ENCODE measurements at regions not wholly inside any gene's neighbourhood (a gene's known extent, or its start where the extent isn't known, plus 50 kb on each side); places are given as distances from the start of the nearest gene placed in this dataset.
"Not testable (repeated sequence)": the region's sequence is repeated elsewhere in the genome, so short reads cannot be mapped to it uniquely, and the experiment has no call there.

DNA sequence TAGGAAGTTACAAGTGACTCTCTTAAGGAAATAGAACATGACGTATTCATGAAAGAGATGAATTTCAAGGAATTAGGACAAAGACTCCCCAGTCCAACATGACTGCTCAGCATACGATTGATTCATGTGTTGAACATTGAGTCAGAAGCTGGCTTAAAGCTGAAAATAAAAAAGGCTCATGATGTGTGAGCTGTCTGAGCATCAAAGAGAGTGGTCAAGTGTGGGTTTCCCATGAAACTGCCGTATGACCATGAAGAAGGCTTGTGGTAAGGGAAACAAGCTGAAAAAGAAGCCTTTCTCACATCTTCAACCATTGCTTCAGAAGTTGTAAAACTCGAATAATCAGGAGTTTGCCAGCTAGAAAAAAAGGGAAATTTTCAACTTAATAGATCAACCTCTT is 201.9 kb upstream of the APCDD1 start:
- ATAC-seq (ENCODE audit: low read depth in 2 of 2), result no peak
- H3K36me3 ChIP-seq (ENCODE audit: control insufficient read depth, insufficient read depth, low read length), result no peaks in the 10 kb centered on the region
- Mint-ChIP-seq H3K27ac (no peak overlapping the region), H3K4me1 (no peaks in the 10 kb centered on the region), H3K9me3 (peaks cover 0 to 6% (median 4%) of the 10 kb centered on the region in 7 donors), H3K36me3 (no peaks in the 10 kb centered on the region), H3K27me3 (no peaks in the 10 kb centered on the region), H3K4me3 (no peak overlapping the region)
- DNase-seq, result no peak
- no peaks in the 10 kb centered on the region for H3K27me3 ChIP-seq (ENCODE audit: control insufficient read depth, insufficient read depth, low read length)
- no peak overlapping the region for H3K4me3 ChIP-seq (ENCODE audit: low read depth, low read length)
- no peaks in the 10 kb centered on the region for H3K4me1 ChIP-seq (ENCODE audit: control insufficient read depth, insufficient read depth, low read length, poor library complexity, severe bottlenecking)
- no peaks in the 10 kb centered on the region for H3K9me3 ChIP-seq (ENCODE audit: control insufficient read depth in 2 of 2, low read length in 2 of 2)
- H3K27ac ChIP-seq (ENCODE audit: insufficient read depth, low read length, poor library complexity, severe bottlenecking), result no peak overlapping the region

DNA sequence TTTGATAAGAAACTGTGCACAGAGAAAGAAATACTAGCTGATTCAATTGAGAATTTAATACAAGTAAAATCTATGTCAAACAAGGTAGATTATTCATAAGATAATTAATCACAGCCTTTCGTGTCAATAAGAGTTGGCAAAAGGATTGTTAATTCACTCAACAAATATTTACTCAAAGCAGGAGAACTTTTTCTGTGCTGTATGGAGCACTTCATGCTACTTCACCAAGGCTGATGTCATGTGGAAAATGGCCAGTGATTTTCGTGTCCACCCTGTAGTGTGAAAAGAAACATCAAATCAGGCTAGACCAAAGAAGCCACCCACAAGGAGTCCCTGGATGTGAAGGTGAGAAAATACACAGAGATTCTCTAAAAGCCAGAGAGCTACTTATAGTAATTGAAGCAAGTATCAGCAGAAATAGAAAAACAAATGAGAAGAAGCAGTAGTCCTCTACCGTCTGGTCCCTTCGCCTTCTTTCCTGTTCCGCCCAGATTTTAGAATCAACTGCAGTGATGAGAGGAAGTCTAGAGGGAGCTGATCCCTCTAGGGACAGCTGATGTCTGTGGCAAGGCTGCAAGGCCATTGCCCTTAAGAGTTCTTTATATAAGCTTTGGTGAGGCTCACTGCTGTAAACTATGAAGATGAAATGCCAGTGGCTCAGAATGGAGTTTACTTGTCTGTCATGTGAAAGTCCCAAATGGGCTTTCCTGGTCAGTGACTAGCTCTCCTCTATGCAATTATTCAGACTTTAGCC is 201.3 kb upstream of the APCDD1 start:
- Mint-ChIP-seq H3K4me3 (no peak overlapping the region), H3K36me3 (no peaks in the 10 kb centered on the region), H3K4me1 (no peaks in the 10 kb centered on the region), H3K27me3 (no peaks in the 10 kb centered on the region), H3K9me3 (peaks cover 0 to 8% (median 4%) of the 10 kb centered on the region in 7 donors), H3K27ac (no peak overlapping the region)
- Histone ChIP-seq H3K36me3 (ENCODE audit: control insufficient read depth, insufficient read depth, low read length) (no peaks in the 10 kb centered on the region), H3K27ac (ENCODE audit: insufficient read depth, low read length, poor library complexity, severe bottlenecking) (no peak overlapping the region), H3K4me1 (ENCODE audit: control insufficient read depth, insufficient read depth, low read length, poor library complexity, severe bottlenecking) (no peaks in the 10 kb centered on the region), H3K4me3 (ENCODE audit: low read depth, low read length) (no peak overlapping the region), H3K9me3 (ENCODE audit: control insufficient read depth in 2 of 2, low read length in 2 of 2) (no peaks in the 10 kb centered on the region), H3K27me3 (ENCODE audit: control insufficient read depth, insufficient read depth, low read length) (no peaks in the 10 kb centered on the region)
- ATAC-seq (ENCODE audit: low read depth in 2 of 2) (no peak), DNase-seq (no peak)

DNA sequence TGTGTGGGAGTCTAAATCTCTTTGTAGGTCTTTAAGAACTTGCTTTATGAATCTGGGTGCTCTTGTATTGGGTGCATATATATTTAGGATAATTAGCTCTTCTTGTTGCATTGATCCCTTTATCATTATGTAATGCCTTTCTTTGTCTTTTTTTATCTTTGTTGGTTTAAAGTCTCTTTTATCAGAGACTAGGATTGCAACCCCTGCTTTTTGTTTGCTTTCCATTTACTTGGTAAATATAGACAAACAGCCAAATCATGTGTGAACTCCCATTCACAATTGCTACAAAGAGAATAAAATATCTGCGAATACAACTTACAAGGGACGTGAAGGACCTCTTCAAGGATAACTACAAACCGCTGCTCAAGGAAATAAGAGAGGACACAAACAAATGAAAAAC is 198.2 kb upstream of the APCDD1 start:
- H3K36me3 Mint-ChIP-seq; H3K27me3 ChIP-seq (ENCODE audit: control insufficient read depth, insufficient read depth, low read length); H3K36me3 ChIP-seq (ENCODE audit: control insufficient read depth, insufficient read depth, low read length); H3K4me1 Mint-ChIP-seq; H3K27me3 Mint-ChIP-seq; H3K4me3 ChIP-seq (ENCODE audit: low read depth, low read length); H3K9me3 Mint-ChIP-seq; H3K4me3 Mint-ChIP-seq; H3K27ac ChIP-seq (ENCODE audit: insufficient read depth, low read length, poor library complexity, severe bottlenecking); H3K27ac Mint-ChIP-seq; H3K4me1 ChIP-seq (ENCODE audit: control insufficient read depth, insufficient read depth, low read length, poor library complexity, severe bottlenecking); H3K9me3 ChIP-seq (ENCODE audit: control insufficient read depth in 2 of 2, low read length in 2 of 2); DNase-seq; ATAC-seq (ENCODE audit: low read depth in 2 of 2): not testable (repeated sequence)

DNA sequence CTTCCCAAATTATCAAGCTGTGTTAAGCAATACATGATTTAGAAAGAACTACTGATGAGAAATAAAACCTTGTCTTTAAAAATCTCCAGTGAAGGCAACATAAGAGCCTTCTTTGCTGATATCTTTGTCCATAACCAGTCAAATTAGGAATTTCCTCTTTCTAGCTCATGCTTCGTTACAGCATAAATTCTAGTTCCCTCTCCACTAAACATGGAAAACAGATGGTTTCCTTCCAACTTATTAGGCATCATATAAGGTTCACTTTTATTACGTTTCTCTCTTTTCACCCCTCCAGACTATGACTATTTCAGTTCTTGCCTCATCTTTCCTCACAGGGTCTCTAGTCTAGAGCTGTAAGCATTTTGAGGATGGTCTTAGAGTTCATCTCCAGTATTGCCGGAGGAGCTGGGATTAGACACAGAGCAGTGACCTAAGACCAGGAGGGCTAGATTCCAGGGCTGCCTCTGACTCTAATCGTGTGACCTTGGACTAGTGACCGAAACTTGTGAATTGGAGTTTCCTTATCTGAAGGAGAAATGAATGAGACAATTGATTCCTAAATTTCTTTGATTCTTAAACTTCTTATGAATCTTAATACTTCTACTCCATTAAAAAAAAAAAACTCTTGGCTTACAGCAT is 195.5 kb upstream of the APCDD1 start:
- no peak overlapping the region for H3K27ac Mint-ChIP-seq

DNA sequence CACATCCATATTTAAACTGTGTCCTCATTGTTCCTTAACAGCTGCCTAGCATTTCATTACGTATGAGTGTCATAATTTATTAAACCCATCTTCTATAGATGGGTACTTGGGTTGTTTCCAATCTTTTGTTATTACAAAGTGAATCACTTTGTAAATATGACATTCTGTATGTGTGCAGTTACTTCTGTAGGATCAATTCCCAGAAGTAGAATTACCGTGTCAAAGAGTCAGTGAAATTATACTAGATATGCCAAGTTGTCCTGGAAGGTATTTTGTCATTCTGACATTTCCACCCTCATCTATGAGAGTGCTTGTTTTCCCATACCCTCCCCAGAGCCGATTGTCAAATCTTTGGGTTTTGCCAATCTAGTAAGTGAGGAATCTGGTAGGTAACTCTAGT is 194.5 kb upstream of the APCDD1 start:
- ATAC-seq (ENCODE audit: low read depth in 2 of 2), result no peak
- no peaks in the 10 kb centered on the region for H3K4me1 ChIP-seq (ENCODE audit: control insufficient read depth, insufficient read depth, low read length, poor library complexity, severe bottlenecking)

More for the DNA sequence above, 195.5 kb upstream of the APCDD1 start:
- Mint-ChIP-seq H3K36me3 (no peaks in the 10 kb centered on the region), H3K9me3 (peaks cover 0 to 8% (median 3%) of the 10 kb centered on the region in 7 donors), H3K27me3 (no peaks in the 10 kb centered on the region), H3K4me1 (no peaks in the 10 kb centered on the region), H3K4me3 (no peak overlapping the region)
- H3K27ac ChIP-seq (ENCODE audit: insufficient read depth, low read length, poor library complexity, severe bottlenecking), result no peak overlapping the region
- no peaks in the 10 kb centered on the region for H3K27me3 ChIP-seq (ENCODE audit: control insufficient read depth, insufficient read depth, low read length)
- ATAC-seq (ENCODE audit: low read depth in 2 of 2) (no peak), DNase-seq (no peak)
- H3K9me3 ChIP-seq (ENCODE audit: control insufficient read depth in 2 of 2, low read length in 2 of 2), result no peaks in the 10 kb centered on the region
- no peaks in the 10 kb centered on the region for H3K36me3 ChIP-seq (ENCODE audit: control insufficient read depth, insufficient read depth, low read length)
- H3K4me1 ChIP-seq (ENCODE audit: control insufficient read depth, insufficient read depth, low read length, poor library complexity, severe bottlenecking), result no peaks in the 10 kb centered on the region
- H3K4me3 ChIP-seq (ENCODE audit: low read depth, low read length), result no peak overlapping the region

DNA sequence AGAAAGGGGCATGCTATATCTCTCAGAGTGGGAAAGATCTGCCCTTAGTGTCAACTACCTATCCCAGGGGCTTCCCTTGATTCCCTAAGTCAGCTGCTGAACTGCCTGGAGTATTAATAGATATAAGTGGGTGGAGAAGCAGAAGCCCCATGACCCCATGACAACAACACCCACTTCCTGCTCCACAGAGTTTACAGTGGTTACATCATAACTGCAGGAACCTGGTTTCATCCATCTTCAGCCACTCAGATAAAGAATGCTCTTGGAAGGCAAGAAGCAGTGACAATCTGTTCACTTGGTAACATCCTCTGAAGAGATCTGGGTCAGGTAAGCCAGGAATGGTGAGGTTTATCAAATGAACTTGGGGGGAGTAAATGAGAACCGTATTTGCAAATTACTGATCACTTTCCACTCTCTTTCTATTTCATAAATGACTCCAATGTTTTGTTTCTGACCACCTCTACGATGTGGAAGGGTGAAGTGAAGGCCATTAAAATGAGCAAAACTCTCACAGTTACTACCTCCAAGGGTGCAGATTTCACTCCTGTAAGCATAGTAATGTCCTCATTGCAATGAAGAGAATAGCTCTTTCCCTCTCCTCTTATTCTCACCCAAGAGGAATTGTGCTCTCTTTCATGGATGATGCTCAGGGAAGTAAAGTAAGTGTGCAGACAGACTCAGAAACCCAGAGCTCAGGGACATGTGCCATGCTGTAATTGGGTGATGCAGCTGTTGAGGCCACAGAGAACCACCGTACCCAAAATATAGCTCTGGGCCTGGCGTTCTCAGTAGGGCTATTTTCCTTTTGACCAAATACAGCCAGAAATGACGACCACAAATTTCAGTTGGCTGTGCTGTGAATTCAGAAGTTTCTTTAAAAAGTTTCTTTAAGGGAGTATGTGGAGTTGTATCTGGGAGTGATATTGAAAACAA is 192.8 kb upstream of the APCDD1 start:
- Histone ChIP-seq H3K4me3 (ENCODE audit: low read depth, low read length) (no peak overlapping the region), H3K27ac (ENCODE audit: insufficient read depth, low read length, poor library complexity, severe bottlenecking) (no peak overlapping the region), H3K27me3 (ENCODE audit: control insufficient read depth, insufficient read depth, low read length) (no peaks in the 10 kb centered on the region), H3K9me3 (ENCODE audit: control insufficient read depth in 2 of 2, low read length in 2 of 2) (no peaks in the 10 kb centered on the region), H3K4me1 (ENCODE audit: control insufficient read depth, insufficient read depth, low read length, poor library complexity, severe bottlenecking) (no peaks in the 10 kb centered on the region), H3K36me3 (ENCODE audit: control insufficient read depth, insufficient read depth, low read length) (no peaks in the 10 kb centered on the region)
- Mint-ChIP-seq H3K4me3 (no peak overlapping the region), H3K27ac (no peak overlapping the region), H3K36me3 (no peaks in the 10 kb centered on the region), H3K4me1 (no peaks in the 10 kb centered on the region), H3K9me3 (peaks cover 0 to 8% (median 3%) of the 10 kb centered on the region in 7 donors), H3K27me3 (no peaks in the 10 kb centered on the region)
- DNase-seq (no peak), ATAC-seq (ENCODE audit: low read depth in 2 of 2) (no peak)

More for the DNA sequence above, 194.5 kb upstream of the APCDD1 start:
- H3K4me1 Mint-ChIP-seq, result no peaks in the 10 kb centered on the region
- H3K9me3 ChIP-seq (ENCODE audit: control insufficient read depth in 2 of 2, low read length in 2 of 2), result no peaks in the 10 kb centered on the region
- H3K27me3 Mint-ChIP-seq, result no peaks in the 10 kb centered on the region
- no peaks in the 10 kb centered on the region for H3K27me3 ChIP-seq (ENCODE audit: control insufficient read depth, insufficient read depth, low read length)
- no peak overlapping the region for H3K27ac Mint-ChIP-seq
- H3K36me3 ChIP-seq (ENCODE audit: control insufficient read depth, insufficient read depth, low read length), result no peaks in the 10 kb centered on the region
- H3K4me3 ChIP-seq (ENCODE audit: low read depth, low read length), result no peak overlapping the region
- H3K27ac ChIP-seq (ENCODE audit: insufficient read depth, low read length, poor library complexity, severe bottlenecking), result no peak overlapping the region
- DNase-seq, result no peak
- peaks cover 0 to 8% (median 4%) of the 10 kb centered on the region in 7 donors for H3K9me3 Mint-ChIP-seq
- no peak overlapping the region for H3K4me3 Mint-ChIP-seq
- H3K36me3 Mint-ChIP-seq, result no peaks in the 10 kb centered on the region

DNA sequence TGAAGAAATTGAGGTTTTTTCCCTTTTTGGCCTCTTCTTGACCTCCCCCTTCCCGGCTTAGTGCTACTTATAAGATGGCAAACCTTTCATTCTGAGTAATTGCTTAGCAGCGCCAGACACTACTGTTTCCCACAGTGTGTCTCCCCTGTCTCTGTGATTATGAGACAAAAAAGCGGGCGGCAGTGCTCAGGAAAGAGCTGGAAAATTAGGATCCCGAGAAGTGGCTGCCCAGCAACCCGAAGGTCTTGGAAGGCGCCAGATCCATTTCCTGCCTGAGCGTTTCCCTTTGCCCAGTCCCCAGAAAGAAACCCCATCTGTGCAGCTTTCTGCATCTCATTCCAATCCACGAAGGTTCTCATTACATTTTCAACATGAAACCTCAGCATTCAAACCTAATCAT is 191.9 kb upstream of the APCDD1 start:
- ATAC-seq (ENCODE audit: low read depth in 2 of 2) (no peak), DNase-seq (no peak)
- H3K4me1 ChIP-seq (ENCODE audit: control insufficient read depth, insufficient read depth, low read length, poor library complexity, severe bottlenecking), result no peaks in the 10 kb centered on the region
- no peak overlapping the region for H3K27ac Mint-ChIP-seq
- H3K36me3 Mint-ChIP-seq, result no peaks in the 10 kb centered on the region
- H3K4me3 Mint-ChIP-seq, result no peak overlapping the region
- H3K27me3 ChIP-seq (ENCODE audit: control insufficient read depth, insufficient read depth, low read length), result no peaks in the 10 kb centered on the region
- no peak overlapping the region for H3K4me3 ChIP-seq (ENCODE audit: low read depth, low read length)
- no peaks in the 10 kb centered on the region for H3K27me3 Mint-ChIP-seq
- no peaks in the 10 kb centered on the region for H3K4me1 Mint-ChIP-seq
- H3K36me3 ChIP-seq (ENCODE audit: control insufficient read depth, insufficient read depth, low read length), result no peaks in the 10 kb centered on the region
- H3K9me3 ChIP-seq (ENCODE audit: control insufficient read depth in 2 of 2, low read length in 2 of 2), result no peaks in the 10 kb centered on the region
- no peak overlapping the region for H3K27ac ChIP-seq (ENCODE audit: insufficient read depth, low read length, poor library complexity, severe bottlenecking)
- peaks cover 0 to 7% (median 0%) of the 10 kb centered on the region in 7 donors for H3K9me3 Mint-ChIP-seq
